ENCODE measurements at regions not wholly inside any gene's neighbourhood (a gene's known extent, or its start where the extent isn't known, plus 50 kb on each side); places are given as distances from the start of the nearest gene placed in this dataset.
"Not testable (repeated sequence)": the region's sequence is repeated elsewhere in the genome, so short reads cannot be mapped to it uniquely, and the experiment has no call there.

GRCh38 chrX:9390121-9390520 lies 74.7 kb upstream of the TBL1X start:
- DNase-seq, result no peak

- no peak for DNase-seq
Observed at GRCh38 chrX:9390693-9391368, 74.0 kb upstream of the TBL1X start.

DNA sequence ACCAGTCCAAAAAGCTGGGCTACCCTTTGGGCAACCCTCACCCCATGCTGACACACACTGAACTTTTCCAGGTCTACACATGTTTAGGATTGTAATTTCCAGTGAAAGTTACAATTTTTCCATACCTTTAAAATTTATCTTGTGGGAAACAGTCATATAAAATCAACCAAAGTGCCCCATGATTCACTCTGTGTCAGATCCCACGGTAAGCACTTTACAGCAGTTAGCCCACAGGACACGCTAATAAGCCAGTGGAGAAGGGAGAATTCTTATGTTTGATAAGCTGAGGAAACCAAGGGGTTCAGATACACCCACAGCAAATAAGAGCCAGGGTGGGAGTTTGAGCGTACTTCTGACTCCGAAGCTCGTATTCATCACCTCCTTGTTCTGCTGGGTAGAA lies 72.4 kb upstream of the TBL1X start:
- DNase-seq, result no peak

GRCh38 chrX:9393571-9393970 lies 71.3 kb upstream of the TBL1X start:
- no peak for DNase-seq

DNA sequence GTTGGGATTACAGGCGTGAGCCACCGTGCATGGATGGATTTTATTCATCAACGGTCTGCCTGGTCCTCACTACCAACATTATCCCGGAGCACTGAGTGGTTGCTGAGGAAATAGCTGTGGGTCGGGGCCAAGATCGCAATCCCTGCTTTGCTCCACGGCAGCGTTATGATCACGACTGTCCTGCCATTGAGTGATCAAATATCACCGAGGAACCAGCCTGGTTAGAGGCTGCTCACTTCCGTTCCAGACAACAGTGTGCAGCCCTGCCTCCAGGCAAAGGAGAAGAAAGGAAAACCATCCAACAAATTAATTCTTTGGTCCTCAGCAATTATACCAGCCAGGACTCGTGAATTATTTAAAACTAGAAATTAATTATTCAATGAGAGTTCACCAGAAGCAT lies 70.6 kb upstream of the TBL1X start:
- DNase-seq, result no peak

- DNase-seq, result no peak
Observed at GRCh38 chrX:9396930-9397329, 67.9 kb upstream of the TBL1X start.

GRCh38 chrX:9401051-9401450 lies 63.8 kb upstream of the TBL1X start:
- DNase-seq, result no peak

DNA sequence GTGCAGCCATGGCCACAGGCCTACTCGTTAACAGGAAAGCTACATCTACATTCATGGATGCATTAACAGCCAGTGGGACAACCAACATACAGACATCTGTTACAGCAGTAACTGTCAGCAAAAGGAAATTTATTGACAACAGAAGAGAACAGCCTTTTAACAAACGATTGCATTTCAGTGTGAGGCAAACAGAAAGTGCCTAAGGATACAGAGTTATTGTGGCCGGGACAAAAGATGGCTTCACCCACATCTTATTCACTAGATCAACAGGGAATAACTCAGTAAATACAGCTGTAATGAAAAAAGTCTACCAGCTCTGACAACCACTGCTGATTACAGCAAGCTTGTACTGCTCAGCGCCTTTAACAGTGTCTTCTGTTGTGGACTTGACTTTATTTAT lies 61.5 kb upstream of the TBL1X start:
- no peak for DNase-seq

GRCh38 chrX:9405635-9406034 lies 59.2 kb upstream of the TBL1X start:
- peak; percentile 4 for DNase-seq

DNA sequence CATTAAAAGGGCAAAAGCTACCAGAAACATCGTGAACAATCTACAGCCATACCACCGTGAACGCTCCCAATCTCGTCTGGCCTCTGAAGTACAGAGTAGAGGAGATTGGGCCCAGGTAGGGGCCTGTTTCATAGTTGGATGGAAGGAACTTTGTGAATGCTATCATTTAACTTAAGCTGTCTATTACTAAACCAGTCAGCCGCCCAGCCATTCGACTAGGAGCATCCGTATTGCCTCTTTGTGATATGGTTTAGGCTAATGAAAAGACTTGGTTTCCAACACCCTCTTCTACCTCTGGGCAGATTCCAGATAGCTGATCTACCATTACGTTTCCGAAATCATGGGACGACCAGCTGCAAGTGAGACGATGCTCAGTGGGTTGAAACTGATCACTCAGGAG lies 54.0 kb upstream of the TBL1X start:
- DNase-seq, result not testable (repeated sequence)

- DNase-seq, result not testable (repeated sequence)
Observed at GRCh38 chrX:9411682-9412081, 53.2 kb upstream of the TBL1X start.

DNA sequence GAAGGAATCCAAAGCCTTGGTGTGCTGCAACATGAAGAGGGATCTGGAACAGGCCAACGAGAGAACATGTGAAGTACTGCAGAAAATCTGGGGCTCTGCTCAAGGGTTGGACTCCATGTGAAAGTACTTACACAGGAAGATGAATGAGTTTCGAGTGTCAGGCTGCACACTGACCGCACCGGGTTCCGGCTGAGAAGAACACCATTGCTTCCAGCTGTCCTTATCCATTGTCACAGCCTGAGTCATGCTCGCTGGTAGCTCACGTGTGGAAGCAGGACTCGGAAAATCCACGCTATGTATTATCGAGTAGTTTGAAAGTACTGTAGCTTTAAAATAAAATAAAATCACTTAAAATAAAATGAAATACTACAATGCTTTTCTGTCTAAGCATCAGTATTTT lies 50.4 kb upstream of the TBL1X start:
- no peak for DNase-seq
